Gastroesophageal sphincter (tissue), 3 donors: ENCODE measurements at regions not wholly inside any gene's neighbourhood (a gene's known extent, or its start where the extent isn't known, plus 50 kb on each side); places are given as distances from the start of the nearest gene placed in this dataset.

Experiments
- POLR2A ChIP-seq, 2 donors: fragments of 450-650 bp; IDR thresholded peaks; one replicate each; pipeline ENCODE4 v1.6.1; 2017; ENCODE audit warnings: antibody characterized with exemption in 2 of 2, mild to moderate bottlenecking in 2 of 2, moderate library complexity in 1 of 2
- POLR2AphosphoS5 ChIP-seq: sonication (generic); formaldehyde crosslinking; IDR thresholded peaks from one replicate; pipeline ENCODE4 v1.6.1; 2017; ENCODE audit warnings: antibody characterized with exemption
- TF ChIP-seq, protein P1 (sequence below), 4 experiments: fragments of 200-600 bp in 2 of 4; fragments of 450-650 bp in 2 of 4; sonication (generic) in 1 of 4; IDR thresholded peaks; one replicate each; pipeline ENCODE4 v1.5.1; 2017 to 2019; ENCODE audit warnings: antibody characterized with exemption in 4 of 4, mild to moderate bottlenecking in 2 of 4, moderate library complexity in 2 of 4

DNA sequence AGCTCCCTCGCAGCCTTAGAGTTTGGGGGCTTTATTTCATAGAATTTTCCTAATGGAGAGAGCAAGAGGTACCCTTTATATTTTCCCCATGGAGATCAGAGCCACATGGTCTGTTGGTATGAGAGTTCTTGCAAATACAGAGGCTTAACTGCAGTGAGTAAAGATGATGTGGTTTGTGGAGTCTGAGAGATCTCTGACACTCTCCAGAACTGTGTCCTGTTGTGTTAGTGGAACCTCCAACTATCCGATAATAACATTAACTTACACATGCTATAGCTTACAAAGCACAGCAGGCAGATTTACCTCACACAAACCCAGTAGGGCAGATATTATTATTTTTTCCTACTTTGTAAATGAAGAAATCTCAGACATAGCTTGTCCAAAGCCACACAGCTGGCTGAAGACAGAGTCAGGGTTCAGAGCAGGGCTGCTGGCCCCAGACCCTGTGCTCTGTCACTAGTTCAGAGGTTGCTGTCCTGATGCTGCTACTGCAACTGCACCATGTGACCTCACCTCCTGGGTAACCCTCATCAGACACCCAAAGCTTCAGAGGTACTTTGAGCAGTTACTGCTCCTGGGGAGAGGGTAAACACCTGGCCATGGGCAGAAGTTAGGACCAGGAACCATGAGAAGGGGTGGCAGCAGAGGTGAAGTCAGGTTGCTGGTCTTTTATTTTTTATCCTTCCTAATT, 384.8 kb upstream of the PROX1 start:
- TF ChIP-seq POLR2A (IDR thresholded peaks at IDR 0.05): no peak
- no peak for TF ChIP-seq POLR2AphosphoS5
- TF ChIP-seq, protein P1, sequence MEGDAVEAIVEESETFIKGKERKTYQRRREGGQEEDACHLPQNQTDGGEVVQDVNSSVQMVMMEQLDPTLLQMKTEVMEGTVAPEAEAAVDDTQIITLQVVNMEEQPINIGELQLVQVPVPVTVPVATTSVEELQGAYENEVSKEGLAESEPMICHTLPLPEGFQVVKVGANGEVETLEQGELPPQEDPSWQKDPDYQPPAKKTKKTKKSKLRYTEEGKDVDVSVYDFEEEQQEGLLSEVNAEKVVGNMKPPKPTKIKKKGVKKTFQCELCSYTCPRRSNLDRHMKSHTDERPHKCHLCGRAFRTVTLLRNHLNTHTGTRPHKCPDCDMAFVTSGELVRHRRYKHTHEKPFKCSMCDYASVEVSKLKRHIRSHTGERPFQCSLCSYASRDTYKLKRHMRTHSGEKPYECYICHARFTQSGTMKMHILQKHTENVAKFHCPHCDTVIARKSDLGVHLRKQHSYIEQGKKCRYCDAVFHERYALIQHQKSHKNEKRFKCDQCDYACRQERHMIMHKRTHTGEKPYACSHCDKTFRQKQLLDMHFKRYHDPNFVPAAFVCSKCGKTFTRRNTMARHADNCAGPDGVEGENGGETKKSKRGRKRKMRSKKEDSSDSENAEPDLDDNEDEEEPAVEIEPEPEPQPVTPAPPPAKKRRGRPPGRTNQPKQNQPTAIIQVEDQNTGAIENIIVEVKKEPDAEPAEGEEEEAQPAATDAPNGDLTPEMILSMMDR (IDR thresholded peaks at IDR 0.05): no peak
